ENCODE measurements at regions not wholly inside any gene's neighbourhood (a gene's known extent, or its start where the extent isn't known, plus 50 kb on each side); places are given as distances from the start of the nearest gene placed in this dataset.

GRCh38 chr5:152331006-152331405 is 74.1 kb downstream of the NMUR2 start:
- no peaks in the 10 kb centered on the region for H3K9me3 ChIP-seq (ENCODE audit: control insufficient read depth, insufficient read depth, low read length)
- Mint-ChIP-seq H3K27me3 (ENCODE audit: low read depth in 2 of 2) (no peaks in the 10 kb centered on the region), H3K4me1 (no peaks in the 10 kb centered on the region), H3K4me3 (no peak overlapping the region), H3K9me3 (no peaks in the 10 kb centered on the region), H3K36me3 (no peaks in the 10 kb centered on the region), H3K27ac (no peak overlapping the region)
- TF ChIP-seq CTCF (IDR thresholded peaks at IDR 0.05), result no peak
- no peaks in the 10 kb centered on the region for H3K27me3 ChIP-seq (ENCODE audit: control insufficient read depth, insufficient read depth, low read length)
- H3K4me3 ChIP-seq (ENCODE audit: low read length), result no peak overlapping the region
- no peak for DNase-seq
- no peak for ATAC-seq
- H3K27ac ChIP-seq (ENCODE audit: low read length), result no peak overlapping the region
- H3K4me1 ChIP-seq (ENCODE audit: control insufficient read depth, insufficient read depth, low read length), result no peaks in the 10 kb centered on the region
- WGBS (ENCODE audit: insufficient coverage), result no CpG with 5 or more reads among the region's 2 CpGs
- intact Hi-C loops (cut with micrococcal nuclease), result no loop called here
- H3K36me3 ChIP-seq (ENCODE audit: control insufficient read depth, insufficient read depth, low read length), result no peaks in the 10 kb centered on the region

DNA sequence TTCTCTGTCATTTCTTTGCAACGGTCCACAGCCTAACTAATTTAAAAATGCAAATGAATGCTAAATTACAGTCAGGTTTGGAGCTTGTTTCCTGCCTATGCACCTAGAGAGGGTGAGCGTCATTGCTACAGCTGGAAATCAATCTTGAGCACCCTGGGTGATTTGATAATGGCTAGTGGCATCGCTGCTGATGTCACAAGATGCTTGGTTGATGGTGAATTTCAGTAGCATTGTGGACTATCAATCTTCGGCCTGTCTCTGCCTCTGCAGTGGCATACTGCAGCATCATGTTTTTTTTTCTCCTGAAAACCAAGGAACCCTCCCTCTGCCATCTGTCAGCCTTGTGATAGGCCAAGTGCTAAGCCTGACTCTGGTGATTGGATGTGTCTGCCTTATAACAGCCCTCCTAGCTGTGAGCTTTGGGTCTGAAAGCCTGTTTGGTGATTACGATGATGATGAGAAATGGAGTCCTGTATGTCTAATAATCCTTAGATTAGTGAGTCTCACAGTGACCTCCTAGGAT is 75.3 kb downstream of the NMUR2 start:
- Mint-ChIP-seq H3K27me3 (ENCODE audit: low read depth in 2 of 2) (no peaks in the 10 kb centered on the region), H3K27ac (no peak overlapping the region), H3K4me3 (no peak overlapping the region), H3K4me1 (no peaks in the 10 kb centered on the region), H3K9me3 (peaks cover 0 to 4% of the 10 kb centered on the region in 2 donors), H3K36me3 (no peaks in the 10 kb centered on the region)
- no peak for TF ChIP-seq CTCF (IDR thresholded peaks at IDR 0.05)
- WGBS (ENCODE audit: insufficient coverage), result 82% methylated on average over 5 of the region's 5 CpGs
- no peaks in the 10 kb centered on the region for H3K36me3 ChIP-seq (ENCODE audit: control insufficient read depth, insufficient read depth, low read length)
- DNase-seq (no peak), ATAC-seq (no peak)
- H3K27me3 ChIP-seq (ENCODE audit: control insufficient read depth, insufficient read depth, low read length), result no peaks in the 10 kb centered on the region
- no peak overlapping the region for H3K4me3 ChIP-seq (ENCODE audit: low read length)
- H3K4me1 ChIP-seq (ENCODE audit: control insufficient read depth, insufficient read depth, low read length), result no peaks in the 10 kb centered on the region
- no peak overlapping the region for H3K27ac ChIP-seq (ENCODE audit: low read length)
- intact Hi-C loops (cut with micrococcal nuclease), result no loop called here
- no peaks in the 10 kb centered on the region for H3K9me3 ChIP-seq (ENCODE audit: control insufficient read depth, insufficient read depth, low read length)

- H3K4me1 Mint-ChIP-seq, result no peaks in the 10 kb centered on the region
- no peaks in the 10 kb centered on the region for H3K4me1 ChIP-seq (ENCODE audit: control insufficient read depth, insufficient read depth, low read length)
- no peak overlapping the region for H3K27ac ChIP-seq (ENCODE audit: low read length)
- no peaks in the 10 kb centered on the region for H3K36me3 Mint-ChIP-seq
- no peaks in the 10 kb centered on the region for H3K27me3 Mint-ChIP-seq (ENCODE audit: low read depth in 2 of 2)
- intact Hi-C loops (cut with micrococcal nuclease), result no loop called here
- H3K4me3 ChIP-seq (ENCODE audit: low read length), result no peak overlapping the region
- 68% methylated on average over 5 of the region's 5 CpGs for WGBS (ENCODE audit: insufficient coverage)
- no peak overlapping the region for H3K27ac Mint-ChIP-seq
- no peak for DNase-seq
- ATAC-seq, result no peak
- no peak for TF ChIP-seq CTCF (IDR thresholded peaks at IDR 0.05)
- H3K9me3 Mint-ChIP-seq, result peaks cover 0 to 4% of the 10 kb centered on the region in 2 donors
- H3K9me3 ChIP-seq (ENCODE audit: control insufficient read depth, insufficient read depth, low read length), result no peaks in the 10 kb centered on the region
- H3K4me3 Mint-ChIP-seq, result no peak overlapping the region
- H3K27me3 ChIP-seq (ENCODE audit: control insufficient read depth, insufficient read depth, low read length), result no peaks in the 10 kb centered on the region
- no peaks in the 10 kb centered on the region for H3K36me3 ChIP-seq (ENCODE audit: control insufficient read depth, insufficient read depth, low read length)
Observed at GRCh38 chr5:152329207-152329606, 75.9 kb downstream of the NMUR2 start.

GRCh38 chr5:152315942-152316341 is 89.1 kb downstream of the NMUR2 start:
- Histone ChIP-seq H3K27ac (ENCODE audit: low read length) (no peak overlapping the region), H3K4me1 (ENCODE audit: control insufficient read depth, insufficient read depth, low read length) (no peaks in the 10 kb centered on the region), H3K4me3 (ENCODE audit: low read length) (no peak overlapping the region), H3K27me3 (ENCODE audit: control insufficient read depth, insufficient read depth, low read length) (no peaks in the 10 kb centered on the region), H3K9me3 (ENCODE audit: control insufficient read depth, insufficient read depth, low read length) (no peaks in the 10 kb centered on the region), H3K36me3 (ENCODE audit: control insufficient read depth, insufficient read depth, low read length) (no peaks in the 10 kb centered on the region)
- TF ChIP-seq CTCF (IDR thresholded peaks at IDR 0.05), result no peak
- H3K36me3 Mint-ChIP-seq, result no peaks in the 10 kb centered on the region
- H3K4me1 Mint-ChIP-seq, result no peaks in the 10 kb centered on the region
- no peak overlapping the region for H3K4me3 Mint-ChIP-seq
- DNase-seq (no peak), ATAC-seq (no peak)
- WGBS (ENCODE audit: insufficient coverage), result 93% methylated on average over 3 of the region's 4 CpGs
- H3K9me3 Mint-ChIP-seq, result peaks cover 2 to 3% of the 10 kb centered on the region in 2 donors
- intact Hi-C loops (cut with micrococcal nuclease), result no loop called here
- H3K27me3 Mint-ChIP-seq (ENCODE audit: low read depth in 2 of 2), result no peaks in the 10 kb centered on the region
- H3K27ac Mint-ChIP-seq, result no peak overlapping the region

Data from natural killer cell (primary cell).